ENCODE measurements at regions not wholly inside any gene's neighbourhood (a gene's known extent, or its start where the extent isn't known, plus 50 kb on each side); places are given as distances from the start of the nearest gene placed in this dataset.
"Not testable (repeated sequence)": the region's sequence is repeated elsewhere in the genome, so short reads cannot be mapped to it uniquely, and the experiment has no call there.

DNA sequence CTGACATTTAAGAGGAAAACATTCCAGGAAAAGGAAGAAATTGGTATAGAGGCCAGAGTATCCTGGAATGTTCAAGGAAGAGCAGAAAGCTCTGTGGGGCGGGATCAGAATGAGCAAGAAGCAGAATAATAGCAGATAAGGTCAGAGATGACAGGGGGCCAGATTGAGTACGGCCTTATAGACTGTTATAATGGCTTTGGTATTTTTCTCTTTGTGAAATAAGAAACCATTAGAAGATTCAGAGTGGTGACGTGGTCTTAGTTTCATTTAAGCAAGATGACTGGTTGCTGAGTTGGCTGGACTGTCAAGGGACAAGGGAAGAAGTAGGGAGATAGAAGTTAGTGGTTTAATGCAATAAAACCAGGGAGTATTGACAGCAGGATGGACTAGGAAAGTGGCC, 218.3 kb upstream of the SOX2 start:
- DNase-seq (ENCODE audit: low read depth, low spot score): no peak
- H3K27me3 ChIP-seq (ENCODE audit: insufficient read depth, insufficient read length): no peaks in the 10 kb centered on the region
- H3K36me3 ChIP-seq (ENCODE audit: insufficient read depth, insufficient read length, low read length): no peaks in the 10 kb centered on the region
- no peak for TF ChIP-seq ZNF274 (IDR thresholded peaks at IDR 0.05; ENCODE audit: low read depth, low read length)
- TF ChIP-seq YY1 (IDR thresholded peaks at IDR 0.05; ENCODE audit: insufficient read depth, insufficient read length): no peak
- no peak for TF ChIP-seq SUZ12 (IDR thresholded peaks at IDR 0.05; ENCODE audit: extremely low read depth, insufficient read depth, insufficient read length)
- no peaks in the 10 kb centered on the region for H3K9me3 ChIP-seq (ENCODE audit: insufficient read depth, low read length)
- no peaks in the 10 kb centered on the region for H3K4me1 ChIP-seq (ENCODE audit: insufficient read depth, insufficient read length)
- H3K4me3 ChIP-seq (ENCODE audit: insufficient read length, low read depth): no peak overlapping the region
- H3K9ac ChIP-seq (ENCODE audit: insufficient read length, low read depth): no peak overlapping the region

DNA sequence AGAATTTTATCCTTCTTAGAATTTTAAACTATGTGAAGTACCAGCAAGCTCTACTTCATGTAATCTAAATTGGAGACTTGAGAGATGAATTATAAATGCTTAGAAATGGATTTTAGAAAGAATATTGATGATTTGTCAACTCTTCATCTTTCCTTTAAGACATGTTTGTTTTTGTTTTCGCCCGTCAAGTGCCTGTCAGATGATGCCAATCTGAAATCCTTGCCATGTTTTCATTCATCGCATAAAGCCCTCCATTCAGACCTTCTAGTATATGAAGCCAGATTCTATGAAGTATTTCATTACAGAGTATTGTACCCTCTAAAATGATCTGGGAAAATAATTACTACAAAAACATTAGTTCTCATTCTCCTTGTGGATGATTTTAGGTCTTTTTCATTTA, 223.2 kb upstream of the SOX2 start:
- TF ChIP-seq ZNF274 (IDR thresholded peaks at IDR 0.05; ENCODE audit: low read depth, low read length) (no peak), YY1 (IDR thresholded peaks at IDR 0.05; ENCODE audit: insufficient read depth, insufficient read length) (no peak), SUZ12 (IDR thresholded peaks at IDR 0.05; ENCODE audit: extremely low read depth, insufficient read depth, insufficient read length) (no peak)
- no peak for DNase-seq (ENCODE audit: low read depth, low spot score)
- Histone ChIP-seq H3K27me3 (ENCODE audit: insufficient read depth, insufficient read length) (no peaks in the 10 kb centered on the region), H3K4me1 (ENCODE audit: insufficient read depth, insufficient read length) (no peaks in the 10 kb centered on the region), H3K4me3 (ENCODE audit: insufficient read length, low read depth) (no peak overlapping the region), H3K9me3 (ENCODE audit: insufficient read depth, low read length) (no peaks in the 10 kb centered on the region), H3K36me3 (ENCODE audit: insufficient read depth, insufficient read length, low read length) (no peaks in the 10 kb centered on the region), H3K9ac (ENCODE audit: insufficient read length, low read depth) (no peak overlapping the region)

DNA sequence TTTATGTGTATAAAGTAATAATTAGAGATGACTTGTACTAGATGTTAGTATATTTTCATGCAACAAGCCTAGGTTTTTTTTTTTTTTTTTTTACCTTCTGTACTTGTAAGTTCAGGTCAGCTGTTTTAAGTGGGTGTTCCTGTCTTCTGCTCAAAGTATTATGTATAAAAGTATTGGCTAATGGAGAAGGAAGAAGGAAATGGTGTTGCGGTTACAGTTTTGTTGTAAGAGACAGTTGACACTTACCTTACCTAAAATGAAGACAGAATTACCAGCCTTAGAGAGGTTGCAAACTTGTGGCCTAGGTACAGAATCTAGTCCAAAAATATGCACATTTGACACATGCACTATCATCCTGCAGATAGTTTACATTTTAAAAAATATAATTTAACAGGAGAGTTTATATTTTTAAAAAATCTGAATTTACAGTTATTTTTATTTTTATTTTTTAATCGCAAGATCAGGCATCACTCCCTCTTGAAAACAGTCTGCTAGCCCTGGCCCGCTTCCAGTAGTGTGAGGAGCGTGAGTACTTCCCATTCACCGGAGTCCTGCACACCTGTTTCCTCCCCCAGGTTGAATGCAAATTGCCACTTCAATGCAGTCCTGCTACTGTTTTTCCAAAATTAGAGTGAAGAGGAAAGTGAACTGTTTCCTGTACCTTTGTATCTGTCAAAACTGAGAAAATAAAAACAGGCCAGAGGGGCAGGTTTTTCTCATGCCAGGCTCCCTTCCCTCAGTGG, 224.3 kb upstream of the SOX2 start:
- Histone ChIP-seq H3K9me3 (ENCODE audit: insufficient read depth, low read length) (no peaks in the 10 kb centered on the region), H3K36me3 (ENCODE audit: insufficient read depth, insufficient read length, low read length) (no peaks in the 10 kb centered on the region), H3K9ac (ENCODE audit: insufficient read length, low read depth) (no peak overlapping the region), H3K4me3 (ENCODE audit: insufficient read length, low read depth) (no peak overlapping the region), H3K27me3 (ENCODE audit: insufficient read depth, insufficient read length) (no peaks in the 10 kb centered on the region), H3K4me1 (ENCODE audit: insufficient read depth, insufficient read length) (no peaks in the 10 kb centered on the region)
- DNase-seq (ENCODE audit: low read depth, low spot score): no peak
- no peak for TF ChIP-seq ZNF274 (IDR thresholded peaks at IDR 0.05; ENCODE audit: low read depth, low read length)

DNA sequence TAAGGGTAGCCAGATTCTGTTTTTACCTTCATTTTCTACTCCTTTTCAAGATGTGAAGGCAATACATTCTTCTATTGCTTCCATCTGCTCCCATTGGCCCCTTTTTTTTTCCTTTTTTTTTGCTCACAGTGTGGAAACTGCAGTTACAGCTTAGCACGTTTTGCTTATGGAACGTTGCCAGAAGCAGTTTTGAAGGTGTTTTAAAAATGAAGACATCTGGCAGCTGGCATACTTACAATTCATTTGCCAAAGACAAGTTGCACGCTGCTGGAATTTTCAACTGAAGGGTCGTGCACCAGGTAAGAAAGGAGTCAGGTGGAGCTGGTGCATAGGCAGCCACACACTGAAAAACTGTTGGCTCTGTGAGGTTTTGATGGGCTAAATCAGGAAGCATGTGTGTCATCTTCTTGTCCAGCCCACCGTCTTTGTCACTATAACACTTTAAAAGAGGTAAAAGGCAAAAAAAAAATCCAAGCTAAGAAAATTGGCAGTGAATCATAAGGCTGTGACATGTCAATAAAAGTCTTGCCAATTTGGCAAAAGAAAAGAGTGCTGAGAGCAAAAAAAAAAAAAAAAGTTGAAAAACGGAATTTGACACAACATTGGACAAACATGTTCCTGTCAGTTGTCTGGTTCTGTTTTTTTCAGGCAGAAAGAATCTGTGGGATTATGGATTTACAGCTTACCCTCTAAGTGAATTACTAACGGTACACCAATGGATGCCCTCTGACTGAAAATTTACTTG, 225.4 kb upstream of the SOX2 start:
- Histone ChIP-seq H3K27me3 (ENCODE audit: insufficient read depth, insufficient read length) (no peaks in the 10 kb centered on the region), H3K9me3 (ENCODE audit: insufficient read depth, low read length) (no peaks in the 10 kb centered on the region), H3K36me3 (ENCODE audit: insufficient read depth, insufficient read length, low read length) (no peaks in the 10 kb centered on the region), H3K9ac (ENCODE audit: insufficient read length, low read depth) (no peak overlapping the region), H3K4me1 (ENCODE audit: insufficient read depth, insufficient read length) (no peaks in the 10 kb centered on the region), H3K4me3 (ENCODE audit: insufficient read length, low read depth) (no peak overlapping the region)
- TF ChIP-seq ZNF274 (IDR thresholded peaks at IDR 0.05; ENCODE audit: low read depth, low read length): no peak
- TF ChIP-seq SUZ12 (IDR thresholded peaks at IDR 0.05; ENCODE audit: extremely low read depth, insufficient read depth, insufficient read length): no peak
- TF ChIP-seq YY1 (IDR thresholded peaks at IDR 0.05; ENCODE audit: insufficient read depth, insufficient read length): no peak
- DNase-seq (ENCODE audit: low read depth, low spot score): no peak

DNA sequence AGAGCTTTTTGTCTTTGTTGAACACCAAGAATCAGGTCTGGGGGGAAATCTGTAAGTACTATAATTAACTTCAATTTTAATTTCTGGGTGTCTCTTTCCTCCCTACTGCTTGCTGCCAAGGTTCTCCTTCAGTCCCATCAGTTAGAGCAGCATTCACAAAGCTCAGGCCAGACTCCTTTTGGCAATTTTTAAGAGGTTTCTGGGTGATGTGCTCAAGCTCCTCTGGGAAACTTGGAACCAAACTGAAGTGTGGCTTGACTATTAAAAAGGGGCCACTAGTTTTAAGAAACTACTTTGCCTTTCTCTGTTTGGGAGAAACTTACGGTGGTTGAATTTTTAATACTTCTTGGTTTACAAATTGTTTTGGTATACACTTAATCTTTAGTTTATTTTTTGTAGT, 227.7 kb upstream of the SOX2 start:
- DNase-seq (ENCODE audit: low read depth, low spot score): no peak
- no peaks in the 10 kb centered on the region for H3K36me3 ChIP-seq (ENCODE audit: insufficient read depth, insufficient read length, low read length)
- no peaks in the 10 kb centered on the region for H3K4me1 ChIP-seq (ENCODE audit: insufficient read depth, insufficient read length)
- no peaks in the 10 kb centered on the region for H3K9me3 ChIP-seq (ENCODE audit: insufficient read depth, low read length)
- H3K9ac ChIP-seq (ENCODE audit: insufficient read length, low read depth): no peak overlapping the region
- no peak overlapping the region for H3K4me3 ChIP-seq (ENCODE audit: insufficient read length, low read depth)
- TF ChIP-seq YY1 (IDR thresholded peaks at IDR 0.05; ENCODE audit: insufficient read depth, insufficient read length) (no peak), ZNF274 (IDR thresholded peaks at IDR 0.05; ENCODE audit: low read depth, low read length) (no peak), SUZ12 (IDR thresholded peaks at IDR 0.05; ENCODE audit: extremely low read depth, insufficient read depth, insufficient read length) (no peak)
- H3K27me3 ChIP-seq (ENCODE audit: insufficient read depth, insufficient read length): no peaks in the 10 kb centered on the region

DNA sequence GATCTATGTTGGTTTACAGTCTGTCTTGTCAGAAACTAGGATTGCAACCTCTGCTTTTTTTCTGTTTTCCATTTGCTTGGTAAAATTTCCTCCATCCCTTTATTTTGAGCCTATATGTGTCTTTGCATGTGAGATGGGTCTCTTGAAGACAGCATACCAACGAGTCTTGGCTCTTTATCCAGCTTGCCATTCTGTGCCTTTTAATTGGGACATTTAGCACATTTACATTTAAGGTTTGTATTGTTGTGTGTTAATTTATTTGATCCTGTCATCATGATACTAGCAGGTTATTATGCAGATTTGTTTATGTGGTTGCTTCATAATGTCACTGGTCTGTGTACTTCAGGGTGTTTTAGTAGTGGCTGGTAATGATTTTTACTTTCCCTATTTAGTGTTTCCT, 236.6 kb upstream of the SOX2 start:
- H3K4me1 ChIP-seq (ENCODE audit: insufficient read depth, insufficient read length); H3K9me3 ChIP-seq (ENCODE audit: insufficient read depth, low read length): not testable (repeated sequence)

DNA sequence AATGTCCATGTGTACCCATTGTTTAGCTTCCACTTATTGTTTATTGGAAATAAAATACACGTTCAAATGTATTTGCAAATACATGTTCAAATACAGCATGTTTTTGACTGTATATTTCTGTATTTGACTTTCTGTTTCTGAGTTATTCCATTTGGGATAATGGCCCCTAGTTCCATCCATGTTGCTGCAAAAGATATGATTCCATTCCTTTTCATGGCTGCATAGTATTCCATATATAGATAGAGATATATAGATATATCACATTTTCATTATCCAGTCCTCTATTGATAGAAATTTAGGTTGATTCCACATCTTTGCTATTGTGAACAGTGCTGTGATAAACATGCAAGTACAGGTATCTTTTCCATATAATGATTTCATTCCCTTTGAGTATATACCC, 241.4 kb upstream of the SOX2 start:
- Histone ChIP-seq H3K9ac (ENCODE audit: insufficient read length, low read depth) (no peak overlapping the region), H3K9me3 (ENCODE audit: insufficient read depth, low read length) (0 out of 2 replicates have a peak, but pooled peaks cover 4% of the 10 kb centered on the region), H3K27me3 (ENCODE audit: insufficient read depth, insufficient read length) (no peaks in the 10 kb centered on the region), H3K4me3 (ENCODE audit: insufficient read length, low read depth) (no peak overlapping the region), H3K36me3 (ENCODE audit: insufficient read depth, insufficient read length, low read length) (no peaks in the 10 kb centered on the region), H3K4me1 (ENCODE audit: insufficient read depth, insufficient read length) (no peaks in the 10 kb centered on the region)
- DNase-seq (ENCODE audit: low read depth, low spot score): no peak
- TF ChIP-seq SUZ12 (IDR thresholded peaks at IDR 0.05; ENCODE audit: extremely low read depth, insufficient read depth, insufficient read length) (no peak), YY1 (IDR thresholded peaks at IDR 0.05; ENCODE audit: insufficient read depth, insufficient read length) (no peak), ZNF274 (IDR thresholded peaks at IDR 0.05; ENCODE audit: low read depth, low read length) (no peak)

More for the DNA sequence above, 236.6 kb upstream of the SOX2 start:
- H3K36me3 ChIP-seq (ENCODE audit: insufficient read depth, insufficient read length, low read length); DNase-seq (ENCODE audit: low read depth, low spot score); H3K9ac ChIP-seq (ENCODE audit: insufficient read length, low read depth); H3K27me3 ChIP-seq (ENCODE audit: insufficient read depth, insufficient read length); H3K4me3 ChIP-seq (ENCODE audit: insufficient read length, low read depth): not testable (repeated sequence)

Measured in NT2/D1 (cell line).